Body of pancreas (tissue), 4 donors: ENCODE measurements at regions not wholly inside any gene's neighbourhood (a gene's known extent, or its start where the extent isn't known, plus 50 kb on each side); places are given as distances from the start of the nearest gene placed in this dataset.

Source experiments
- POLR2A ChIP-seq, 3 donors: fragments of 450-650 bp; IDR thresholded peaks; one replicate each; pipeline ENCODE4 v1.6.1; 2016; ENCODE audit warnings: antibody characterized with exemption in 3 of 3, mild to moderate bottlenecking in 2 of 3
- TF ChIP-seq, protein P1 (sequence below), 7 experiments: fragments of 450-650 bp in 4 of 7; fragments of 200-600 bp in 3 of 7; sonication (generic) in 3 of 7; IDR thresholded peaks; one replicate each; pipeline ENCODE4 v1.5.1; 2016 to 2019; ENCODE audit warnings: antibody characterized with exemption in 7 of 7

- no peak for TF ChIP-seq POLR2A (IDR thresholded peaks at IDR 0.05)
- TF ChIP-seq, protein P1, sequence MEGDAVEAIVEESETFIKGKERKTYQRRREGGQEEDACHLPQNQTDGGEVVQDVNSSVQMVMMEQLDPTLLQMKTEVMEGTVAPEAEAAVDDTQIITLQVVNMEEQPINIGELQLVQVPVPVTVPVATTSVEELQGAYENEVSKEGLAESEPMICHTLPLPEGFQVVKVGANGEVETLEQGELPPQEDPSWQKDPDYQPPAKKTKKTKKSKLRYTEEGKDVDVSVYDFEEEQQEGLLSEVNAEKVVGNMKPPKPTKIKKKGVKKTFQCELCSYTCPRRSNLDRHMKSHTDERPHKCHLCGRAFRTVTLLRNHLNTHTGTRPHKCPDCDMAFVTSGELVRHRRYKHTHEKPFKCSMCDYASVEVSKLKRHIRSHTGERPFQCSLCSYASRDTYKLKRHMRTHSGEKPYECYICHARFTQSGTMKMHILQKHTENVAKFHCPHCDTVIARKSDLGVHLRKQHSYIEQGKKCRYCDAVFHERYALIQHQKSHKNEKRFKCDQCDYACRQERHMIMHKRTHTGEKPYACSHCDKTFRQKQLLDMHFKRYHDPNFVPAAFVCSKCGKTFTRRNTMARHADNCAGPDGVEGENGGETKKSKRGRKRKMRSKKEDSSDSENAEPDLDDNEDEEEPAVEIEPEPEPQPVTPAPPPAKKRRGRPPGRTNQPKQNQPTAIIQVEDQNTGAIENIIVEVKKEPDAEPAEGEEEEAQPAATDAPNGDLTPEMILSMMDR (IDR thresholded peaks at IDR 0.05), result no peak
These were observed 124.2 kb downstream of the TMEM132E start for GRCh38 chr17:34703533-34703932.
